Erythroblast (primary cell): ENCODE measurements at regions not wholly inside any gene's neighbourhood (a gene's known extent, or its start where the extent isn't known, plus 50 kb on each side); places are given as distances from the start of the nearest gene placed in this dataset.

Source experiments
- GATA1 ChIP-seq: IDR thresholded peaks from 2 replicates; pipeline ENCODE4 v1.6.1; 2011; ENCODE audit warnings: low read depth, mild to moderate bottlenecking, control low read depth, low read length, moderate library complexity
- POLR2A ChIP-seq: IDR thresholded peaks from 2 replicates; pipeline ENCODE4 v1.6.1; 2011; ENCODE audit warnings: mild to moderate bottlenecking, low read length

GRCh38 chr12:20272161-20272560 is 96.2 kb upstream of the PDE3A start:
- TF ChIP-seq POLR2A, result no peak
- TF ChIP-seq GATA1, result no peak
